Loucy (cell line): ENCODE measurements at regions not wholly inside any gene's neighbourhood (a gene's known extent, or its start where the extent isn't known, plus 50 kb on each side); places are given as distances from the start of the nearest gene placed in this dataset.
"Not testable (repeated sequence)": the region's sequence is repeated elsewhere in the genome, so short reads cannot be mapped to it uniquely, and the experiment has no call there.

Experiments
- H2AFZ ChIP-seq: fragments of 200-600 bp; sonication (generic); 2 replicates; pipeline ENCODE4 v1.6.0; 2016; ENCODE audit warnings: antibody characterized with exemption, mild to moderate bottlenecking, low read length, moderate library complexity
- H3F3A ChIP-seq: fragments of 200-600 bp; 2 replicates; pipeline ENCODE4 v1.6.0; 2016; ENCODE audit warnings: antibody characterized with exemption, low read depth, mild to moderate bottlenecking
- H3K27me3 ChIP-seq: fragments of 200-600 bp; sonication (generic); 2 replicates; pipeline ENCODE4 v1.6.1; 2014; ENCODE audit warnings: low read length, mild to moderate bottlenecking; ENCODE audit not compliant: insufficient read depth, poor library complexity, severe bottlenecking
- H3K36me3 ChIP-seq: fragments of 200-600 bp; sonication (generic); 2 replicates; pipeline ENCODE4 v1.6.1; 2016; ENCODE audit warnings: low read length; ENCODE audit not compliant: insufficient read depth
- H3K4me1 ChIP-seq: fragments of 200-600 bp; sonication (generic); 2 replicates; pipeline ENCODE4 v1.5.1; 2014; ENCODE audit warnings: low read length, mild to moderate bottlenecking; ENCODE audit not compliant: insufficient read depth, poor library complexity, severe bottlenecking
- H3K4me2 ChIP-seq: fragments of 200-600 bp; sonication (generic); 2 replicates; pipeline ENCODE4 v1.6.0; 2014; ENCODE audit warnings: antibody characterized with exemption, low read length, low read depth, mild to moderate bottlenecking; ENCODE audit not compliant: poor library complexity, severe bottlenecking
- H3K4me3 ChIP-seq: fragments of 200-600 bp; sonication (generic); 2 replicates; pipeline ENCODE4 v1.5.1; 2014; ENCODE audit warnings: low read length, mild to moderate bottlenecking, mixed read lengths; ENCODE audit not compliant: poor library complexity, severe bottlenecking
- H3K79me2 ChIP-seq: fragments of 200-600 bp; sonication (generic); 2 replicates; pipeline ENCODE4 v1.6.1; 2014; ENCODE audit warnings: low read length; ENCODE audit not compliant: insufficient read depth
- H3K9ac ChIP-seq: fragments of 200-600 bp; sonication (generic); 2 replicates; pipeline ENCODE4 v1.6.0; 2014; ENCODE audit warnings: mild to moderate bottlenecking, low read depth, low read length, moderate library complexity; ENCODE audit not compliant: poor library complexity, severe bottlenecking
- H3K9me2 ChIP-seq: fragments of 200-600 bp; sonication (generic); replicated peaks from 2 replicates; pipeline ENCODE4 v1.6.1; 2016; ENCODE audit warnings: low read depth, low read length, mixed read lengths
- H3K9me3 ChIP-seq: fragments of 200-600 bp; sonication (generic); 2 replicates; pipeline ENCODE4 v1.6.1; 2014; ENCODE audit warnings: mild to moderate bottlenecking, antibody characterized with exemption, low read length, low read depth; ENCODE audit not compliant: insufficient read depth
- H4K20me1 ChIP-seq: fragments of 200-600 bp; sonication (generic); 2 replicates; pipeline ENCODE4 v1.6.0; 2014; ENCODE audit warnings: antibody characterized with exemption, low read length, mild to moderate bottlenecking; ENCODE audit not compliant: insufficient read depth, poor library complexity, severe bottlenecking

DNA sequence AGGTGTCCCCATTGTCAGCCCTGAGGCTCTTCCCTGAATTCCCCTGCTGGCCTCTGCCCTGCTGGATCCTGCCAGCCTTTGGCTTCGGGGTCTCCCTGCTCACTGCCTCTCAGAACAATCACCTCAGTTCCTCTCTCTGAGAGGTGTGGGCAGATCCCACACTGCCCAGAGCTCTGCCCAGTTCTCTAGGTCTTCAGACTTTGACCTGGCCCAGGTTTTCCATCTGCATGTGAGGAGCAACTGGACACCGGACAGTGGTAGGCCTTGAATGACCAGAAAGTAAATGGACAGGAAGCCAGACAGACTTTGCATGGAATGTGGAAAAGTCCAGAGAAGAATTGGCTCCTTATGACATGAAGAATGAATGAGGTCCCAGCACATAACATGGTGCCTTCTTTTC, 111.8 kb downstream of the FOXD4L6 start:
- not testable (repeated sequence) for H4K20me1 ChIP-seq, H3K9ac ChIP-seq, H3K27me3 ChIP-seq, H3K4me1 ChIP-seq, H3K9me3 ChIP-seq, H3K79me2 ChIP-seq, H3K4me3 ChIP-seq, H3F3A ChIP-seq, H3K9me2 ChIP-seq, H2AFZ ChIP-seq, H3K4me2 ChIP-seq
- H3K36me3 ChIP-seq: peaks cover 12% of the 10 kb centered on the region; the same call in 1 of the 2 replicates

DNA sequence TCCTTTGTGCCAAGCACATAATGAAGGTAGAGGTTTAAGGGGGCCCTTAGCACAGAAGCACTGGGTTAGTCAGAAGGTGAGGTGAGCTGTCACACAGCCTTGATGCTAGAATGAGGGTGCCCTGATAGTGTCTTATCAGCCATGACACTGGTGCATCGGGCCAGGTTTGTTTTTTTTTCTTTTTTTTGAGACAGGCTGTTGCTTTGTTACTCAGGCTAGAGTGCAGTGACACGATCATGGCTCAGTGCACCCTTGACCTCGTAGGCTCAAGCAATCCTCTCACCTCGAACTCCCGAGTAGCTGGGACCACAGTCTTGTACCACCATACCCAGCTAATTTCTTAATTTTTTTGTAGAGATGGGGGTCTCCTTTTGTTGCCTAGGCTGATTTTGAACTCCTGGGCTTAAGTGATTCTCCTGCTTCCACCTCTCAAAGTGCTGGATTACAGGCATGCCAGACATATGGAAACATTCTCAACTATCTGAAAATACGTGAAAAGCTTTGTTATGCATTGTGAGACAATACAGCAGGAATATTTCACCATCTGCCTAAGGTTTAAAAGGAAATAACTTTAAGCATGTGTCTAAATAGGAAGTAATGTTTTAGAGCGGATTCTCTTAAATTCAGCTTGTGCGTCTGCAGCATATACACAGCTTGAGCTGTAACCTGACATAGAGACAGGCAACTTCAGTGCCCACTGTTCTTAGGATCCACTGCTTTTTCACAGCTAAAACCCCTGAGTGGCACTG, 128.4 kb downstream of the FOXD4L6 start:
- not testable (repeated sequence) for H3K9ac ChIP-seq, H3K4me1 ChIP-seq, H3K27me3 ChIP-seq, H3K9me3 ChIP-seq, H3K9me2 ChIP-seq, H4K20me1 ChIP-seq, H3K36me3 ChIP-seq, H3K4me3 ChIP-seq, H3F3A ChIP-seq, H2AFZ ChIP-seq
- Histone ChIP-seq H3K4me2 (peak overlapping the region; percentile 40), H3K79me2 (peaks cover 11% of the 10 kb centered on the region; the same call in 1 of the 2 replicates)

DNA sequence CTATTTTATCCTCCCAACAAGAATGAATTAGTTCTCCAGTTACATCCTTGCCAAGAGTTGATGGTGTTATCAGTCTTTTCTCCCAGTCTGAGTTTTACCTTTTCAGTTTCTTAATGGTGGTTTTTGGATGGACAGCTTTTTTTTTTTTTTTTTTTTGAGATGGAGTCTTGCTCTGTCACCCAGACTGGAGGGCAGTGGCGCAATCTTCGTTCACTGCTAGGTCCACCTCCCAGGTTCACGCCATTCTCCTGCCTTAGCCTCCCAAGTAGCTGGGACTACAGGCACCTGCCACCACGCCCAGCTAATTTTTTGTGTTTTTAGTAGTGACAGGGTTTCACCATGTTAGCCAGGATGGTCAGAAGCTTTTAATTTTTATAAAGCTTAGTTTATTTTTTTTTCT, 133.0 kb downstream of the FOXD4L6 start:
- not testable (repeated sequence) for H2AFZ ChIP-seq, H3K27me3 ChIP-seq, H4K20me1 ChIP-seq, H3F3A ChIP-seq, H3K36me3 ChIP-seq, H3K9ac ChIP-seq, H3K4me1 ChIP-seq, H3K9me3 ChIP-seq, H3K4me3 ChIP-seq, H3K9me2 ChIP-seq
- Histone ChIP-seq H3K79me2 (peaks cover 37% of the 10 kb centered on the region; the same call in 1 of the 2 replicates), H3K4me2 (peak overlapping the region; percentile 46)

DNA sequence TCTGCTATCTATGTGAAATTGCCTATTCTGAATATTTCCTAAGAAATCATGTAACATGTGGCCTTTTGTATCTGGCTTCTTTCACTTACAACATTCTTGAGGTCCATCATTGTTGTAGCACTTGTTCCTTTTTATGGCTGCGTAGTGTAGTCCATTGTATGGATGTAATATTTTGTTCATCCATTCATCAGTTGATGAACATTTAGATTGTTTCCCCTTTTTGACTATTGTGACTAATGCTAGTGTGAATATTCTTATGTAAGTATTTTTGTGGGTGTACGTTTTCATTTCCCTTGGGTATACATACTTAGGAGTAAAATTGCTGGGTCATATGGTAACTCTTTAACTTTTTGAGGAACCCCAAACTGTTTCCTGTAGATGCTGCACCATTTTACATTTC, 134.6 kb downstream of the FOXD4L6 start:
- not testable (repeated sequence) for H4K20me1 ChIP-seq, H3K27me3 ChIP-seq, H3F3A ChIP-seq, H3K9me3 ChIP-seq, H3K9me2 ChIP-seq, H3K4me1 ChIP-seq, H2AFZ ChIP-seq, H3K36me3 ChIP-seq, H3K9ac ChIP-seq
- peak overlapping the region; percentile 74 for H3K4me2 ChIP-seq
- peaks cover 34% of the 10 kb centered on the region; the same call in 1 of the 2 replicates for H3K79me2 ChIP-seq
- peak overlapping the region; percentile 78 for H3K4me3 ChIP-seq

DNA sequence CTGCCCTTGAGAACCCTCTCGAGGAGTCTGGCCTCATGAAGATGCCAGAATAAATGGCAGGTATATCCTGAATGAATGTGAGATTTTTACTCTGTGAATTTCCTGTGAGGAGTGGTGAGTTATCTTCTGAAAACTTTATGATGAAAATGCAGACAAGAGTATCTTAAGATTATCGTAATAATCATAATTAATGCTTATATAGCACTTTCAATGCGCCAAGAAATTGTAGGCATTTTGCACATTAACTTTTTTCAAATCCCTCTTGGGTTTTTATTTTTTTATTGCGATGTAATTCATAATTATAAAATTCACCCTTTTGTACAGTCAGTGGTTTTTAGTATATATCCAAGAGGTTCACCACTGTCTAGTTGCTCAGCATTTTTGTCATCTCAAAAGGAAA, 135.1 kb downstream of the FOXD4L6 start:
- H3K9me3 ChIP-seq, H4K20me1 ChIP-seq, H3K36me3 ChIP-seq, H2AFZ ChIP-seq, H3F3A ChIP-seq, H3K9me2 ChIP-seq, H3K4me1 ChIP-seq, H3K27me3 ChIP-seq, H3K9ac ChIP-seq: not testable (repeated sequence)
- H3K79me2 ChIP-seq: peaks cover 34% of the 10 kb centered on the region; the same call in 1 of the 2 replicates
- H3K4me2 ChIP-seq: peak overlapping the region; percentile 74
- H3K4me3 ChIP-seq: peak overlapping the region; percentile 78

DNA sequence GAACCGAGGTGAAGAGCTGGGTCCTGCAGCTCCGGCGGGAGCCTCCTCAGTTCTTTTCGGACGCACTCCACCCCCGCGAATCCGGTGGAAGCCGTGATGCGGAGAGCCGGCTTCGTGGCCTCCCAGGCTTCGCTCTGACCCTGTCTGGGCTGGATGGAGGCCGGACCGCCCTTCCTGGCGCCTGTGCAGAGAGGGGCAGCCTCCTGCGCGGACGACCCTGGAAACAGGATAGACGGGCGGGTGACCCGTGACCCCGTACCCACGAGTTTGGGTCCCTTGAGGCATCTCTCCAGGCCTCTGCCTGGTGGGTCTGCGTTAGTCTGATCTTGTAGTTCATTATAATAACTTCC, 136.0 kb downstream of the FOXD4L6 start:
- H3F3A ChIP-seq, H3K27me3 ChIP-seq, H3K36me3 ChIP-seq, H3K9me3 ChIP-seq, H3K9me2 ChIP-seq, H3K4me1 ChIP-seq, H4K20me1 ChIP-seq: not testable (repeated sequence)
- Histone ChIP-seq H3K9ac (peak overlapping the region; percentile 90), H3K4me3 (peak overlapping the region; percentile 78), H3K79me2 (peaks cover 34% of the 10 kb centered on the region; the same call in 1 of the 2 replicates), H3K4me2 (peak overlapping the region; percentile 74), H2AFZ (peak overlapping the region; percentile 75)
